ENCODE measurements at regions not wholly inside any gene's neighbourhood (a gene's known extent, or its start where the extent isn't known, plus 50 kb on each side); places are given as distances from the start of the nearest gene placed in this dataset.

DNA sequence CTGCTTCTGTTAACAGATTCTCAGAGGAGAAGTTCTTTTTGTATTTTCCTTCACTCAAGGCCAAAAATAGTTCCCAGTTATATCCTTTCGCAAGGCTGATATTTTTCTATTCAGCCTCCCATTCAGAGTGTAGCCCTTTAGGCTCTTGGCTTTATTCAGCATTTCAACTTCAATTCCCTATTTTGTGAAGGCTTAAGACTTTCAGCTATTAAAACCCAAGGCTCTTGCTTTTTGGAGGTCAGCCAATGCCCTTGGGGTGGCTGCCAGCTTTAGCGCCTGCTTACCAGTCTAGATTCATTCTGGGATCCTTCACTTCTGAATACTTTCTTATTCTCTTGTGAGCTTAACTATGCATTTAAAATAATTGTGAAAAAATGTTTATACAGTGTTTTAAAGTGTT, 57.3 kb upstream of the ADGRA3 start:
- Histone ChIP-seq H3K4me1 (ENCODE audit: low read length) (no peaks in the 10 kb centered on the region), H4K20me1 (ENCODE audit: insufficient read depth, low read length) (no peaks in the 10 kb centered on the region), H2AFZ (ENCODE audit: low read depth, low read length) (no peak overlapping the region), H3K9ac (ENCODE audit: low read length) (no peak overlapping the region), H3K36me3 (replicated peaks; ENCODE audit: low read depth, low read length) (no peaks in the 10 kb centered on the region), H3K79me2 (ENCODE audit: low read length) (no peaks in the 10 kb centered on the region), H3K27me3 (ENCODE audit: low read depth, low read length) (no peaks in the 10 kb centered on the region), H3K27ac (ENCODE audit: low read length) (no peak overlapping the region), H3K4me3 (ENCODE audit: low read length) (no peak overlapping the region), H3K9me3 (ENCODE audit: insufficient read depth, low read length) (peaks cover 14% of the 10 kb centered on the region; the same call in 1 of the 2 replicates), H3K4me2 (ENCODE audit: low read length) (no peak overlapping the region)
- TF ChIP-seq, protein P1, sequence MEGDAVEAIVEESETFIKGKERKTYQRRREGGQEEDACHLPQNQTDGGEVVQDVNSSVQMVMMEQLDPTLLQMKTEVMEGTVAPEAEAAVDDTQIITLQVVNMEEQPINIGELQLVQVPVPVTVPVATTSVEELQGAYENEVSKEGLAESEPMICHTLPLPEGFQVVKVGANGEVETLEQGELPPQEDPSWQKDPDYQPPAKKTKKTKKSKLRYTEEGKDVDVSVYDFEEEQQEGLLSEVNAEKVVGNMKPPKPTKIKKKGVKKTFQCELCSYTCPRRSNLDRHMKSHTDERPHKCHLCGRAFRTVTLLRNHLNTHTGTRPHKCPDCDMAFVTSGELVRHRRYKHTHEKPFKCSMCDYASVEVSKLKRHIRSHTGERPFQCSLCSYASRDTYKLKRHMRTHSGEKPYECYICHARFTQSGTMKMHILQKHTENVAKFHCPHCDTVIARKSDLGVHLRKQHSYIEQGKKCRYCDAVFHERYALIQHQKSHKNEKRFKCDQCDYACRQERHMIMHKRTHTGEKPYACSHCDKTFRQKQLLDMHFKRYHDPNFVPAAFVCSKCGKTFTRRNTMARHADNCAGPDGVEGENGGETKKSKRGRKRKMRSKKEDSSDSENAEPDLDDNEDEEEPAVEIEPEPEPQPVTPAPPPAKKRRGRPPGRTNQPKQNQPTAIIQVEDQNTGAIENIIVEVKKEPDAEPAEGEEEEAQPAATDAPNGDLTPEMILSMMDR (IDR thresholded peaks at IDR 0.05; ENCODE audit: low read depth, low read length) = no peak
- TF ChIP-seq EZH2phosphoT487 (IDR thresholded peaks at IDR 0.05; ENCODE audit: low read depth) = no peak

DNA sequence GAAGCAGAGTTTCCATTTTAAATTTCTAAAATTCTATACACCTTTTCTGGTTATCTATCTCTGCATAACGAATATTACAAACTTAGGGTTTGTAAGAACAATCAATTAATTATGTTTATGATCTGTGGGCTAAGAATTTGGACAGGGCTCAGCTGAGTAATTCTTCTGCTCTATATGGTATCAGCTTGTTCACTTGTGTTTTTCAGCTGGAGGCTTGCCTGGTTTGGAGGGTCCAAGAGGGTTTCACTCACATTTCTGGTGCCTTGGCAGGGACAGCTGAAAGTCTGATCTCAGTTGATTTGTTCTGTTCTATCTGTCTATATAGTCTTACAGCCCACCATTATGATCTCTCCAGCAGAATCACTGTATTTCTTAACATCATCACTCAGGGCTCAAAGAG, 57.8 kb upstream of the ADGRA3 start:
- Histone ChIP-seq H3K27ac (ENCODE audit: low read length) (no peak overlapping the region), H3K79me2 (ENCODE audit: low read length) (no peaks in the 10 kb centered on the region), H3K4me2 (ENCODE audit: low read length) (no peak overlapping the region), H4K20me1 (ENCODE audit: insufficient read depth, low read length) (no peaks in the 10 kb centered on the region), H3K9me3 (ENCODE audit: insufficient read depth, low read length) (peaks cover 14% of the 10 kb centered on the region; the same call in 1 of the 2 replicates), H3K36me3 (replicated peaks; ENCODE audit: low read depth, low read length) (no peaks in the 10 kb centered on the region), H3K9ac (ENCODE audit: low read length) (no peak overlapping the region), H3K4me3 (ENCODE audit: low read length) (no peak overlapping the region), H3K27me3 (ENCODE audit: low read depth, low read length) (no peaks in the 10 kb centered on the region), H2AFZ (ENCODE audit: low read depth, low read length) (no peak overlapping the region), H3K4me1 (ENCODE audit: low read length) (no peaks in the 10 kb centered on the region)
- TF ChIP-seq, protein P1 (IDR thresholded peaks at IDR 0.05; ENCODE audit: low read depth, low read length) = no peak
- TF ChIP-seq EZH2phosphoT487 (IDR thresholded peaks at IDR 0.05; ENCODE audit: low read depth) = no peak

DNA sequence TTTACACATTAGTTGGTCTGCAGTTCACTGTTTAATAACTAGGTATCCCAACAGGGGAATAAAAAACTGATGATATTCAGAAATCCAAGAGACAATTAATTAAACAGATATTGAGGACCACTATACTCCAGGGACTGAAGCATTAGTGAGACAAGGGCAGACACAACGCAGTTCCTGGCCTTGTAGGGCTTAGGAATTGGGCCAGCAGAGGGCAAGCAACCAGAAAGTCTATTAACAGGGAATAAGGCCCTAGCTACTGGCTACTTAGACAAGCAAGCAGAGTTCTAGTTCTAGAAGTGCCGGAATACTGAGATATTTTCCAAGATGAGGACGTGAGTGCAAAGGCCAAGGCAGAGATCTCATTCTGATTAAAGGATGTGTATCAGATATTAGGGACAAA, 58.6 kb upstream of the ADGRA3 start:
- H3K27ac ChIP-seq (ENCODE audit: low read length) = no peak overlapping the region
- no peaks in the 10 kb centered on the region for H3K36me3 ChIP-seq (replicated peaks; ENCODE audit: low read depth, low read length)
- H2AFZ ChIP-seq (ENCODE audit: low read depth, low read length) = no peak overlapping the region
- no peak overlapping the region for H3K4me2 ChIP-seq (ENCODE audit: low read length)
- peaks cover 11% of the 10 kb centered on the region; the same call in 1 of the 2 replicates for H3K9me3 ChIP-seq (ENCODE audit: insufficient read depth, low read length)
- H4K20me1 ChIP-seq (ENCODE audit: insufficient read depth, low read length) = no peaks in the 10 kb centered on the region
- H3K4me3 ChIP-seq (ENCODE audit: low read length) = no peak overlapping the region
- H3K9ac ChIP-seq (ENCODE audit: low read length) = no peak overlapping the region
- H3K27me3 ChIP-seq (ENCODE audit: low read depth, low read length) = no peaks in the 10 kb centered on the region
- H3K4me1 ChIP-seq (ENCODE audit: low read length) = no peaks in the 10 kb centered on the region
- H3K79me2 ChIP-seq (ENCODE audit: low read length) = no peaks in the 10 kb centered on the region
- TF ChIP-seq, protein P1 (IDR thresholded peaks at IDR 0.05; ENCODE audit: low read depth, low read length) = no peak
- no peak for TF ChIP-seq EZH2phosphoT487 (IDR thresholded peaks at IDR 0.05; ENCODE audit: low read depth)

DNA sequence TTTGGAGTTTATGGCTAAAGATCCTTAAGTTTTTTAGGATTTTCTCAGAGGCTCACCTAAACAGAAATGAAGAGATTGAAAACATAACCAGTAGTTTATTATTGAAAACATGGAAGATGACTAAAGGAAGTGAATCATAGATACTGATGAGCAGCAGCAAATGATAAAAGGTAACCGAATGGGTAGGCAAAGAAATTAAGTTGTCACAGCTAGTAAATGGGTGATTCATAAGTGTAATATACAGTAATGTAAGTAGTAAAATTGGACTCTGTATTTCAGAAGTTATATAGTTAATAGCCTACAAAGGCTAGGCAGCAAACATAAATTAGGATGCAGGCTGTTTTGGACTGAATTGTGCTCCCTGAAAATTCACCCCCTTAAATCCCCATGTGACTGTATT, 59.0 kb upstream of the ADGRA3 start:
- H4K20me1 ChIP-seq (ENCODE audit: insufficient read depth, low read length) = no peaks in the 10 kb centered on the region

More for the DNA sequence above, 59.0 kb upstream of the ADGRA3 start:
- no peak for TF ChIP-seq EZH2phosphoT487 (IDR thresholded peaks at IDR 0.05; ENCODE audit: low read depth)
- TF ChIP-seq, protein P1 (IDR thresholded peaks at IDR 0.05; ENCODE audit: low read depth, low read length) = no peak
- H3K4me3 ChIP-seq (ENCODE audit: low read length) = no peak overlapping the region
- H3K4me1 ChIP-seq (ENCODE audit: low read length) = no peaks in the 10 kb centered on the region
- no peak overlapping the region for H2AFZ ChIP-seq (ENCODE audit: low read depth, low read length)
- peaks cover 7% of the 10 kb centered on the region; the same call in 1 of the 2 replicates for H3K9me3 ChIP-seq (ENCODE audit: insufficient read depth, low read length)
- no peak overlapping the region for H3K4me2 ChIP-seq (ENCODE audit: low read length)
- no peaks in the 10 kb centered on the region for H3K36me3 ChIP-seq (replicated peaks; ENCODE audit: low read depth, low read length)
- H3K27me3 ChIP-seq (ENCODE audit: low read depth, low read length) = no peaks in the 10 kb centered on the region
- H3K79me2 ChIP-seq (ENCODE audit: low read length) = no peaks in the 10 kb centered on the region
- no peak overlapping the region for H3K27ac ChIP-seq (ENCODE audit: low read length)
- no peak overlapping the region for H3K9ac ChIP-seq (ENCODE audit: low read length)
